ENCODE measurements at regions not wholly inside any gene's neighbourhood (a gene's known extent, or its start where the extent isn't known, plus 50 kb on each side); places are given as distances from the start of the nearest gene placed in this dataset.

DNA sequence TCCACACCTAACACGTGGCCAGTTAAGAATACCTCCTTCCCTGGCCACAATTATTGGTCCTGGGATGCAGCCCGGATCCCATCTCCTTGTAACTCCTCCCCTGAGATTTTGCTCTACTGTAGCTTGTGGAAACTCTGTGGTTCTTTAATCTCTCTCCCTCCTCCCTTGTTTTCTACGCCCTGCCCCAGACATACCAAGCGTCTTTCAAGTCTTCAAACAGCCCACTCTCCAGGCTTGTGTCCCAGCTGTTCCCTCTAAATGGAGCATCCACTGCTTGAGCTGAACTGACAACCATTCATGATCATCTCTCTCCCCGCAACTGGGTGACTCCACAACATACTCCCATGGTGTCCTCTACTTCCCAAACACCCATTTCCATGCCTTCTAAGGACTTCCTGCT is 111.6 kb downstream of the SIPA1L2 start:
- DNase-seq: no peak

GRCh38 chr1:232517204-232517603 is 112.7 kb downstream of the SIPA1L2 start:
- no peak for DNase-seq

DNA sequence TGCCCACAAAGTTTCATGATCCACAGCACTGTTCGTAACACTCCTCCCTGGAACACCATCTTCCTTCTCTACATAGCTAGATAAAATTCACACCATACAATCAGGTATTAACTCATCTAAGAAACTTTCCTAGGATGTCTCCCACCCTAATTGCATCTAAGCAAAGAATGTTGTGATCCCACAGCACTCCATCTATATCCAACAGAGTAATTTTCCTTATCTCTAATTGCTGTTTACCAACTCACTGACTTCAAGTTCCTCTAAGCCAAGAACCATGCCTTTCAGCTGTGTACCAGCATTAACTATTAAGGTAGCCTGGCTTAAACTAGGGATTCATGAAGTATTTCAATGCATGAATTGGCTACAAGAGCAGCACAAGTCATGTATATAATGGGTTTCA is 114.2 kb downstream of the SIPA1L2 start:
- DNase-seq: no peak

GRCh38 chr1:232512712-232513111 is 117.2 kb downstream of the SIPA1L2 start:
- DNase-seq: no peak

DNA sequence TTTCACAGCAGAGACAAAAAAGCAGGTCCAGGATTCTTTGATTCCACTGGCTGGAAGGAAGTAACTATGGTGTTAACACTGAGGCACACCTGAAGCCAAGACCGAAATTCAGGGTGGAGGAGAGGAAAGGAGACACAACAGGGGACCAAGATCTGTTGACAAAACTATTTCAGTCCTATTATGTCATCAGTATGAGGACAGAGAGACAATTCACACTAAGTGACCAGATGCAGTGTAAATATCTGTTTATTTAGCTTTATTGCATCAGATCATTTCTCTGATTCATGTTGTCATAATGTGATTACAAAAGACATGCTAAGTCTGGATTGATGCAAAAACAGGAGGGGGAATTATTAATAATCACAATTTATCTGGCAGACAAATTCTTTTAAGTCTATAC is 118.8 kb downstream of the SIPA1L2 start:
- no peak for DNase-seq

GRCh38 chr1:232510367-232511110 is 119.4 kb downstream of the SIPA1L2 start:
- DNase-seq: no peak

- no peak for DNase-seq
These were observed 120.4 kb downstream of the SIPA1L2 start for GRCh38 chr1:232509570-232509969.

- DNase-seq: no peak
These were observed 121.7 kb downstream of the SIPA1L2 start for GRCh38 chr1:232508130-232508701.

DNA sequence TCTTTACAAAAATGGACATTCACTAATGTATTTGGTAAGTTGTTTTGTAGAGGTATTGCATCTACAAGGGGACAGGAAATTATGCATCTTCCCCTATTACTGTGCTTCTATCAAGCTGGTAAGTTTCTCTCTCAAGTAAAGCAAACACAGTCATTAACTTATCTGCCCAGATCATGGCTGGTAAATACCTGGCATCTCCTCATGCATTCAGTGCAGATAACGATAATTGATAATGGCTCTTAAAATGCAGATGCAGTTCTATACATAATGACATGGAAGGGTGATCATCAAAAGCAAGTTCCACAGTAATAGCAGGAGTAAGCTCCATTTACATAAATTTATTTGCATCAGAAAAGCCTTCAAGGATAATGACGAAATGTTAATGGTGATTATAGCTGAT is 122.4 kb downstream of the SIPA1L2 start:
- no peak for DNase-seq

DNA sequence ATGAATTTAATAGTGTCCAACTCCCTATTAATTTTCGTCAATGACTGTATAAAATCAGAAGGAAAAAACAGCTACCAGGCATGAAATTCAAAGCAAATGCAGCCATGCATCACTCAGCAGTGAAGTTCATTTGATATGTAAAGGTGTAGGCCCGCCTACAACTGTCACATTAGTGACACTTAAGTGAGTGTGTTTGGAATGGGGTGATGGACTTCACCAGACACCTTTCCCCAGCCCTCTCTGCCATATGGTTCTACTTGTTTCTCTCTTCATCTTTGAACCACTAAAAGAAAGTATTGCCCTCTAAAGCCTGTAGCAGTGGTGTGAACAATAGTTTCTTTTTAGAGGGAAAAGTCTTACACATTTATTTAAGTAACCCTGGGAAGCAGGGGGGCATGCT is 124.0 kb downstream of the SIPA1L2 start:
- DNase-seq: no peak

- DNase-seq: no peak
These were observed 125.3 kb downstream of the SIPA1L2 start for GRCh38 chr1:232504651-232505050.

DNA sequence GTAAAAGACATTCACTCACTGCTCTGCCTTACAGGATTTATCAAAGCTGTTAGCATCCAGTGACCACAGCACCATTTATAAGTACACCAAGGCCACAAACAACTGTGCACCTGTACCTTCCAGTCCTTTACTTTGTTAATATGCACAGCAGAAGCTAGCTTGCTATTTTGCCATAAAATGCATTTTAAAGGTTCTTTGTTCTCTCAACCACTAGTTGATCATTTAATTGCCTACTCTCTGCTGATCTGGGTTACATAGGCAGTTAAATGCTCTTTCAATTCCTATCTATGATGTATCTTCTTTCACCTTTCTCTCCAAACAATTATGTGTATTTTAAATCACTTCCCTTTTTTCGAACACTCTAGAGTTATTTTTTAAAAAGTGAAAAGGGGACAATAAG is 126.4 kb downstream of the SIPA1L2 start:
- DNase-seq: no peak

DNA sequence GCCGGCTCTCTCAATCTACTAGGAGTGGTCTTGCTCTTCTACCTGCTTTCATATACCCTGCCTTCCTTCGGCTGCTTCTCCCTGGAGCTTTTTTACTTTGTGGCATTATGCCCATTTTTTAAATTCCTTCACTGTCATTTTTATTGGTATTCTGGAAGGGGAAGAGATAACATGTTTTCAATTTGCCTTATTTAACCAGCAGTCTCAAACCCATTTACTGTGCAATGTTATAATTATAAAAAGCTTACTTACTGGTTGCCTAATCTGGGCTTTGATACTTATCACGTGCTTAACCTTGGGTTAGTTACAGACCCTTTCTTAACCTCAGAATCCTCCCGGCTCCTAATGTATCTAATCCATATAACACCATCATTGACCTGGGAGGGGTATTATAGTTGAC is 128.1 kb downstream of the SIPA1L2 start:
- no peak for DNase-seq

DNA sequence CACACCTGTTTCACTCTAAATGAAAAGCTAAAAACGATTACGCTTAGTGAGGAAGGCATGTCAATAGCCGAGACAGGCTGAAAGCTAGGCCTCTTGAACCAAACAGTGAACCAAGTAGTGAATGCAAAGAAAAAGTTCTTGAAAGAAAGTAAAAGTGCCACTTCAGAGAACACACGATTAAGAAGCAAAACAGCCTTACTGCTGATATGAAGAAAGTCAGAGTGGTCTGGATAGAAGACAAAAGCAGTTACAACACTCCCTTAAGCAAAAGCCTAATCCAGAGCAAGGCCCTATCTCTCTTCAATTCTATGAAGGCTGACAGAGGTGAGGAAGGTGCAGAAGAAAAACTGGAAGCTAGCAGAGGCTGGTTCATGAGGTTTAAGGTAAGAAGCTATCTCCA is 130.7 kb downstream of the SIPA1L2 start:
- DNase-seq: no peak

DNA sequence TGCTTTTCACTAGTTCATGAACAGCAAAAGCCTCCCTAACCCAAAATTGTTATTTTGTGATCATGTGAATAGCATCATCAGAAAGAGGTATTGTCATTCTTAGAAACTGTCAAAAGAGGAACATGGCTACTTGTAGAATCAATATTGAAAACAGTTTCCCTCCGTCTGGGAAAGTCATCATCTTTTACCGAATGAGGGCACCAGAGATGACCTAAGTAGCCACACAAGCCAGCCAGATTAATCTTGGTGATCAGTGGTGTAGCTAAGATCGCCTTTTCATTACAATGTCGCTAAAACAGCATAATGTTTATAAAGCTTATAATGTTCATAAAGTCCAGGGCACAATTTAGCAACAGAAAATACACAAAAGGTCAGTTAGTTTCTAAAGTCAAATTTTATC is 136.1 kb downstream of the SIPA1L2 start:
- DNase-seq: no peak

DNA sequence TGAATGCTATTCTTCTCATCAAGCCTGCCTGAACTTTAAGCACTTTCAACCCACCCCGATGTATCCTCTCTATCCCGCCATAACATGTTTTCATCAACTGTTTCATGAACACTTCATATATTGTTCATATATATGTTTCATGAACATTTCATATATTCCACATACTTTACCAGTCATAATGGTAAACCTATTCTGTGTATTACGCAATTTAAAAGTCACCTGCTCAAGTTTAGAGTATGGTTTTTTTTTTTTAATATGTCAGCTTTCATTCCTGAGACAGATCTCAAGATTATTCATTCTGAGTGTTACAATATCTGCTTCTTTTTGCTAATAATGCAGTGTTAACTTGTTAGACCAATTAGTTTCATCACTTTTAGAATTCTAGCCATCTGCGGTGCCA is 140.7 kb downstream of the SIPA1L2 start:
- no peak for DNase-seq

DNA sequence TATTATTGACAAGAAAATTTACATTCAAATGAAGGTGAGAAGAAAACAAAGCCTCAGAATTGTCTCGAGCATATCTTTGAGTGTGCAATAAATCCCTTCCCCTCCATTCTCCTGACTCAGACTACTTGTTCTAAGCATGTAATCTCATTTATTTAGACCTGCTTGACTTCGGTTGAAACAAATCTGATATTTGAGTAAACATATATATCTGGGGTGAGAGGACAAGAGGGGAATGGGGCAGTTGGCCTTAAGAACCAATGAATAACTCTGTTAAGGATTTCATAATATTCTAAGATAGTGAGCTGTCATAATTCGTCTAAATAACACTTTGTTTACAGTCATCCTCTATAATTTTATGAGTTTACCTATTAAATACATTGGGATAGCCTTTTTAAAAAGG is 142.7 kb downstream of the SIPA1L2 start:
- no peak for DNase-seq

DNA sequence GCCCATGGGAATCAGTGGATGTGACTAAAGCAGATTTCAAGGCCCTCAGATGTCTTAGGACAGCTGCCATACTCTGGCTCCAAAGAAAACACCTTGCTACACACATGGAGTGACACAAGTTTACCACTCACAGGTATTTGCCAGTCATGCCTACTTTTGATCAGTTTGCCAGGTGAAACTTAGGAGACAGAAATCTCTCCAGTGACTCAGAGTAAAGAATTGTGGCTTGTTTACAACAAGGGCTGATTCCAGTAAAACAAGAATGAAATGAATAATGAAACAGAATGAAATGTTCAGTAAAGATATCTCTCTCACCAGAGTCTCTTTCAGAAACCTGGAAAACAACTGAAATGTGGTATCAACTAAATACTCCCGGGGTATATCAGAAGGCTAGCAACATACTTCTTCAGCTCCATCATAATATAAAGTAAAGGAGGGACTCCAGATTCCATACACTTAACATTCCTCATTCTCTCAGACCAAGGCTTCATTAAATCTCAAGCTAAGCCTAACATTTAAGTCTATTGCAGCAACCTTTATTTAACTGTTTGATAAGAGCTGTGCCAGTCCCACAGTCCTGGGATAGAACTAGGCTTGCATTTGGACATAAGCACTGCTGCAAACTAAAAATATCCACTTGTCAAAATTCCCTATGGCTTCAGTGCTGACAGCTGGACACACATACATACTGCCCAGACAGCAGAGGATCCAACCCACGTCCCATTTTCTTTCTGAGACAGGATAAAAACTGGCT is 143.3 kb downstream of the SIPA1L2 start:
- DNase-seq: peak; percentile 31

GRCh38 chr1:232486006-232486405 is 143.9 kb downstream of the SIPA1L2 start:
- no peak for DNase-seq

DNA sequence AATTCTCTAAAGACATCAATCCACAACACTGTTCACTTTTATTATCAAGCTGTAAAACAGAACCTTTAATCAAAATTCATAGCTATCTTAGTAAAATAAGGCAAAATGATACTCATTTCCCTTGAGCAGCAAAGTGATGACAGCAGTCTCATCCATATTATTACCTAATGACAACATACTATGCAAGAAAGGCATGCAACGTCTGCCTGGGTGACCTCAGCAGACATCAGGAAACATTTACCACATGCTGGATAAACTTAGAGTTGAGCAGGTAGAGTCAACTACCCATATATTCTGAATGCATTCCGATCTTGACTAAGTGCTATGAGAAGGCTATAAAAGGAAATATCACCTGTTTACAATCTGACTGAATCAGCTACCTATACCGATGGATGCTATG is 145.1 kb downstream of the SIPA1L2 start:
- peak; percentile 62 for DNase-seq

DNA sequence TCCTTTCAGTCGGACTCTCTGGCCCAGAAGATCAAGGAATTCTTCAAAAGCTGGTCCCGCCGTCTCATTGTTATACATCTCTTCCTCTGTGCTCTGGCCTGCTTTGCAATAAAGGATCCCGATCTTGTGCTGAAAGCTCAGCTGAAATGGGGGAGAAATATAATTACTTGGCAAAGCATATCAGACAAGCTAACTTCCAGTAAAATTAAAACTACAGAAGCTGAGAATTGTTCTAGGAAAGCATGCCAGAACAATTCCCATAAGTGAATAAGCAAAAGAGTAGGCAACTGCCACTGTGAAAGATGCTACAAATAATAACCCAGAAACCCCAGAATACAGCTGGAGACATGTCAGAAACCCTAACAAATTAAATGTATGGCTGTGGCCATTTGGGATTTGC is 146.1 kb downstream of the SIPA1L2 start:
- DNase-seq: no peak

- no peak for DNase-seq
These were observed 148.8 kb downstream of the SIPA1L2 start for GRCh38 chr1:232481091-232481490.

DNA sequence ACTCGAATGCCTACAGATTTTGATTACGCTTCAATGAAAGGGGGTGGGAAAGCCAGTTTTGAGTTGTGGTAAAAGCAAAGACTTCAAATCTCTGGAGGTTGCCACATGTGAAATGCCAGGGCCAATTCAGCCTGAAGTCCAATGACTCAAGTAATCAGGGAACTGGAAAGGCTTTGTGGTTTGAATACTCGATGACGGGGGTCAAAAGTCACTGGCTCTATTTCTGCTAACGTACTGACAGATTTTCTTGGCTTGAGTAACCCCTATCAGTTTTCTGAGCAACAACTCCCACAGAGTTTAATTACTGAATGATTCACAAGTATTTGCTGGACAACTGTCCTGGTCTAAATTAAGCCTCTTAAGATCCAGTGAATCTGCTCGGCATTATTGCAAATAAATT is 152.2 kb downstream of the SIPA1L2 start:
- DNase-seq: peak; percentile 93

DNA sequence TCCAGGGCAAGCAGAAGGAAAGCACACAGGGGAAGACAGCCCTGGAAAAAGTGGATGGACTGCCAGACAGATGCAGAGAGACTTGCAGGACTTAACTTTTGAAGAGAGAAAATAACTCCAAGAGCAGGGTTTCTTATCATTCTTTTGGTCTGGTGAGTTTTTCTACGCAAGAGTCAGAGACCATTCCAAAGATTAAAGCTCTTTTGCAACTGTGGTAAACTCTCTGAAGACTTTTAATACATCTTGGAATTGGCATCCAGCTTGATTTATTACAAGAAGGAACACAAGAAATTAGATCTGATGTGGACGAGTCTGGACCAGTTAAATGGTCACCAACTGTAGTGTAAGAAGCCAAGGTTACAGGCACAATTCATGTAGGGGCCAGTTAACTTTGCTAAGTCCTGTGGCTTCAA is 153.4 kb downstream of the SIPA1L2 start:
- peak; percentile 61 for DNase-seq

All from fibroblast of upper back skin (primary cell).